Heart right ventricle (tissue), 16 donors: ENCODE measurements at regions not wholly inside any gene's neighbourhood (a gene's known extent, or its start where the extent isn't known, plus 50 kb on each side); places are given as distances from the start of the nearest gene placed in this dataset.

Experiments
- ATAC-seq, 8 donors: fragments of 200-7000 bp; cut with Tn5 transposase; one replicate each; pipeline ENCODE4 v1.9.1; 2020; ENCODE audit warnings: mild to moderate bottlenecking in 8 of 8, moderate library complexity in 8 of 8, moderate number of reproducible peaks in 1 of 8
- DNase-seq, 2 donors: peaks; one replicate each; pipeline ENCODE4 v3.0.0-alpha.2; 2020
- H3K27ac ChIP-seq, 10 donors: fragments of 200-600 bp; sonication (generic) in 2 of 10; one replicate each; pipeline versions ENCODE4 v1.5.0 to v1.8.0; 2020 to 2022; ENCODE audit warnings: mild to moderate bottlenecking in 3 of 10
- H3K27me3 ChIP-seq, 7 donors: fragments of 200-600 bp; one replicate each; pipeline ENCODE4 v1.8.0; 2021 to 2022; ENCODE audit warnings: mild to moderate bottlenecking in 2 of 7
- H3K36me3 ChIP-seq, 9 donors: fragments of 200-600 bp; sonication (generic) in 1 of 9; one replicate each; pipeline versions ENCODE4 v1.5.0 to v1.8.0; 2020 to 2022; ENCODE audit warnings: mild to moderate bottlenecking in 2 of 9
- H3K4me1 ChIP-seq, 9 donors: fragments of 200-600 bp; sonication (generic) in 1 of 9; one replicate each; pipeline versions ENCODE4 v1.5.0 to v1.8.0; 2020 to 2022; ENCODE audit warnings: mild to moderate bottlenecking in 4 of 9
- H3K4me3 ChIP-seq, 10 donors: fragments of 200-600 bp; sonication (generic) in 2 of 10; one replicate each; pipeline versions ENCODE4 v1.5.0 to v1.8.0; 2020 to 2022; ENCODE audit warnings: mild to moderate bottlenecking in 7 of 10, moderate library complexity in 2 of 10
- H3K9me3 ChIP-seq, 11 donors: fragments of 200-600 bp in 10 of 11; sonication (generic) in 2 of 11; one replicate each; pipeline versions ENCODE4 v1.5.0 to v1.8.0; 2013 to 2022; ENCODE audit warnings: mild to moderate bottlenecking in 2 of 11, control low read depth in 1 of 11, moderate library complexity in 1 of 11
- WGBS, 2 donors: extraction: QIAGEN DNeasy Blood & Tissue Kit; methylation state at CpG; one replicate each; pipeline ENCODE4 v1.1.7; 2013; ENCODE audit warnings: inconsistent platforms in 1 of 2; 5-methylcytosine and 5-hydroxymethylcytosine counted together
- intact Hi-C, 10 donors: fragments of 100-400 bp; cut with DNase I; formaldehyde crosslinking; loops; one replicate each; pipeline versions ENCODE4 v1.11.1 to v1.14.2; 2022
- TF ChIP-seq, protein P1 (sequence below), 9 donors: fragments of 200-600 bp; sonication (generic) in 2 of 9; IDR thresholded peaks; one replicate each; pipeline versions ENCODE4 v1.5.0 to v1.8.0; 2021 to 2022; ENCODE audit warnings: antibody characterized with exemption in 9 of 9, mild to moderate bottlenecking in 5 of 9, moderate library complexity in 1 of 9
- donor health status: Arrhythmogenic right ventricular cardiomyopathy.
- donor health status: ischemic (EF 13 %, LVEDD 7.1; RV severe dilation, severe dysfunction).
- donor health status: healthy with polysubstance abuse.
- donor health status: DM: no; HTN: yes; CAD: no.
- donor health status: DM: no; HTN: no; CAD: no.
- donor health status: ischemic (EF 25% LVEDD 6.9; RV normal size, moderate dysfunction).
- donor health status: ischemic (EF 25% LVEDD 5.7; RV mildly dilated, moderate dysfunction).
- donor health status: healthy.
- donor health status: DM: yes; HTN: yes; CAD: no.
- donor health status: Ischemic cardiomyopathy.
- donor health status: ischemic (EF 35%, LVEDD 5.7; RV mildly dilated, moderate dysfunction).
- donor health status: nonischemic (EF 11% LVEDD 7.7; RV severe dilation, severe dysfunction).
- donor health status: DM: yes; HTN: yes; CAD: no.
- donor health status: PGD.
- donor health status: ischemic (EF 29% LVEDD 5.4; RV normal size, mild dysfunction).
- donor health status: nonischemic (EF 23%, LVEDD 6.1; RV moderate dilation, normal function).

DNA sequence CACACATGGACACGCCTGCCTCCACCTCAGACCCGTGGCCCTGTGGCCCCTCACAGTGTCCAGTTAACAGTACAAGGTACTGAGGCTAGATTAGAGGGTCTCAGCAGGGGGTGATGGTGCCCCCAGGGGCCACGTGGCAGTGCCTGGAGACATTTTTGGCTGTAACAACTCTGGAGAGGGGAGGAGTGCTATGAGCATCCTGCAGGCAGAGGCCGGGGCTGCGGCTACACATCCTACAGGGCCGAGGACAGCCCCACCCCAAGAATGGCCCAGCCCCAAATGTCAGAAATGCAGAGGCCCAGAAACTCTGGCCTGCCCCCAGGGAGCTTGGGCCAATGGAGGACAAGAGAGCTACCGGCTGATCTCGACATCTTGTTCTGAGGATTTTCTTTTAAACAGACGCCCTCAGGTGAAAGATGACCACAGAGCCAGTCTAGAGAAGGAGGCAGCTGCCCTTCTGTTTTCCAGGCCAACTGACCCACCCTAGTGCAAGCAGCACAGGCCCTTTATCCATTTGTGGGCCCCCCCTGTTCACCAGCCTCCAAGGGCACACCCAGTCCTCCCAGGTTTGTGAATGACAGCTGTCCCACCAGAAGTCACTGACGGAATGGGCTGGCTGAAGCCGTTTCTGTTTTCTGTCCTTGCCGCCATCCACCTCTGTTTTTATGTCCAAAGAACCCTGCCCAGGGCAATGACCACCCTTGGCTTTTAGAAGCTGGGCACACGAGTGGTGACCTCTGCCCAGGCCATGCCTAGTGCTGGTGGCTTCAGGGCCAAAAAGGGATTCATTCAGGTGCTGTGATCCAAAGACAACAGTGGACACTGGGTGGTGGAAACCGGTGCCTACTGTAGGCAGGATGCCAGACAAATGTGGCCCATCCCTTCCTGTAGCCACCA, 85.2 kb upstream of the LINC01488 start:
- H3K4me1 ChIP-seq: peaks cover 0 to 8% (median 0%) of the 10 kb centered on the region in 9 donors
- H3K27me3 ChIP-seq: peaks cover 0 to 4% (median 0%) of the 10 kb centered on the region in 7 donors
- TF ChIP-seq, protein P1, sequence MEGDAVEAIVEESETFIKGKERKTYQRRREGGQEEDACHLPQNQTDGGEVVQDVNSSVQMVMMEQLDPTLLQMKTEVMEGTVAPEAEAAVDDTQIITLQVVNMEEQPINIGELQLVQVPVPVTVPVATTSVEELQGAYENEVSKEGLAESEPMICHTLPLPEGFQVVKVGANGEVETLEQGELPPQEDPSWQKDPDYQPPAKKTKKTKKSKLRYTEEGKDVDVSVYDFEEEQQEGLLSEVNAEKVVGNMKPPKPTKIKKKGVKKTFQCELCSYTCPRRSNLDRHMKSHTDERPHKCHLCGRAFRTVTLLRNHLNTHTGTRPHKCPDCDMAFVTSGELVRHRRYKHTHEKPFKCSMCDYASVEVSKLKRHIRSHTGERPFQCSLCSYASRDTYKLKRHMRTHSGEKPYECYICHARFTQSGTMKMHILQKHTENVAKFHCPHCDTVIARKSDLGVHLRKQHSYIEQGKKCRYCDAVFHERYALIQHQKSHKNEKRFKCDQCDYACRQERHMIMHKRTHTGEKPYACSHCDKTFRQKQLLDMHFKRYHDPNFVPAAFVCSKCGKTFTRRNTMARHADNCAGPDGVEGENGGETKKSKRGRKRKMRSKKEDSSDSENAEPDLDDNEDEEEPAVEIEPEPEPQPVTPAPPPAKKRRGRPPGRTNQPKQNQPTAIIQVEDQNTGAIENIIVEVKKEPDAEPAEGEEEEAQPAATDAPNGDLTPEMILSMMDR (IDR thresholded peaks at IDR 0.05): no peak
- H3K4me3 ChIP-seq: no peak overlapping the region
- intact Hi-C loops: no loop called here
- ATAC-seq (no peak), DNase-seq (no peak)
- no peak overlapping the region for H3K27ac ChIP-seq
- H3K9me3 ChIP-seq: peaks cover 0 to 6% (median 0%) of the 10 kb centered on the region in 11 donors
- WGBS, 2 donors: 84 to 89% methylated on average over 14 of the region's 14 CpGs
- H3K36me3 ChIP-seq: no peaks in the 10 kb centered on the region

DNA sequence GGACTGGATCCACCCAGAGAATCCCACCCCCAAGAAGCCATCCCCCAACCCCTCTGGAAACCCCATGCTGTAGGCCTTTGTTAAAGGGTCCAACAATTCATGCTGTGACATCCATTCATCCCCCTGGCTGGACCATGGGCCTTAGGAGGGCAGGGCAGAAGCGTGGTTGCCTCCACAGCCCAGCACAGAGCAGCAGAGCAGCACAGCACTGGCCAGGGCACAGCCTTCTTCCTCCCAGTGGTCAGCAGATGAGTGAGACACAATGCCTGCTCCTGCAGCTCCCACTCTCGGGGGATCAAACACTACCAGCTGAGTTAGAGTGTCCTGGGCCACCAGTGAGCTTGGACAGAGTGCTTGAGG, 84.5 kb upstream of the LINC01488 start:
- no peaks in the 10 kb centered on the region for H3K36me3 ChIP-seq
- H3K9me3 ChIP-seq: peaks cover 0 to 6% (median 0%) of the 10 kb centered on the region in 11 donors
- 92 to 96% methylated on average over 2 of the region's 2 CpGs for WGBS, 2 donors
- TF ChIP-seq, protein P1 (IDR thresholded peaks at IDR 0.05): no peak
- no peak overlapping the region for H3K27ac ChIP-seq
- DNase-seq (no peak), ATAC-seq (no peak)
- intact Hi-C loops: no loop called here
- no peak overlapping the region for H3K4me3 ChIP-seq
- H3K27me3 ChIP-seq: no peaks in the 10 kb centered on the region
- peaks cover 0 to 9% (median 0%) of the 10 kb centered on the region in 9 donors for H3K4me1 ChIP-seq

DNA sequence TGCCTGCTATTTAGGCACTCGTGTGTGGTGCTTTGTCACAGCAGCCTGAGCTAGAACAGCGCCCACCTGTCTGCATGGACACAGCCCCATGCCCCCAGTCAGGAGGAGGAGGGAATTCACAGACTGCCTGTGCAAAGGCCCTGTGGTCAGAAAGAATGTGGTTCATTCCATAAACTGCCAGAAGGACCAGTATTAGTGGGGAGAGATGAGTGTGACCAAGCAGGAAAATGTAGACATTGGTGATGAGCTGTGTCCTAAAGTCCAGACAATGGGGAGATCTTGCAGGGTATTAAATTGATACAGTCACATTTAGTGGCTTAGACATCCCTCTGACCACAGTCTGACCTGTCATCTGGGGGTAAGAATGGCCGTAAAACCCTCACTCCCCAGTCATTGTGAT, 83.7 kb upstream of the LINC01488 start:
- Histone ChIP-seq H3K27ac (no peak overlapping the region), H3K9me3 (peaks cover 0 to 9% (median 0%) of the 10 kb centered on the region in 11 donors), H3K4me3 (no peak overlapping the region), H3K27me3 (no peaks in the 10 kb centered on the region), H3K4me1 (peaks cover 0 to 11% (median 0%) of the 10 kb centered on the region in 9 donors), H3K36me3 (no peaks in the 10 kb centered on the region)
- intact Hi-C loops: no loop called here
- TF ChIP-seq, protein P1 (IDR thresholded peaks at IDR 0.05): no peak
- no peak for ATAC-seq
- no peak for DNase-seq
- WGBS, 2 donors: 96 to 99% methylated on average over 3 of the region's 3 CpGs

DNA sequence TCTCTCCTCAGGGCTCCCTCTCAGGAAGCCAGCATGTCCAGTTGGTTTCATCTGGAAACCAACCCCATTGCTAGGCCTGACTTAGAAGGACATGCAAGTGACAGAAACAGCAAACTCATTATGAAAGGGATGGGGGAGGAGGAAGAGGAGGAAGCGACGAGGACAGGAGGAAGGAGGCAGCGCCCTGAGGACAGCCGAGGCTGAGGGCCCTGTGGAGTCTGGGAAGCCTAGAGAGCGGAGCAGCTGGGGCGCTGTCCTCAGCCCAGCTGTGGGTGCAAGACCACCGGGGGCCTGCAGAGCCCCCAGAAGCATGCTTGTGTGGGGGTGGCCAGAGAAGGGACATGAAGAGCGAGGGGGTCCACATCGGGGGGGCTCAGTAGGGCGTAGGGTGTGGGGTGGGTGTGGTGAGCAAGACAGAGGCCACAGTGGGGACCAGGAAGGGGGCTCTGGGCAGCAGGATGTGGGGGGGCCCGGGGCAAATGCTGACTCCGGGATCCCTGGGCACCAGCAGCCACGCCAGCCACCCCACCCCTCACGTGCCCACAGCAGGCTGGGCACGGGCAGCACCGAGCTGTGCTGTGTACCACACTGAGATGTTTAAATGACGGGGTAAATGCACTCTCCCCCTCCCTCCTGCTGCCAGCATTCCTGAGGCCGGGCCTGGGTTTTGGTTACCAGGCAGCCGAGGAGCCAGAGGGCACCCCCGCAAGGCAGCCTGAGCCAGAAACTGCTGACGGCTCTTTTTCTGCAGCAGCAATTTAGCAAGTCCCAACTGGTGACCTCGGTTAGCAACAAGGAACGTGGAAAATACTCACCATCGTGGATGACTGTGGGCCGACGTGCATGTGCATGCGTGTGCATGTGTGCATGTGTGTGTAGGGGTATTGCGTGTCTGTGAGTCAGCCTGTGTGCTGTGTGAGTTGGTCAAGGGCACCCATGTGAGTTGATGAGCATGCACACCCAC, 82.7 kb upstream of the LINC01488 start:
- no peaks in the 10 kb centered on the region for H3K36me3 ChIP-seq
- peaks cover 0 to 11% (median 0%) of the 10 kb centered on the region in 9 donors for H3K4me1 ChIP-seq
- WGBS, 2 donors: 82 to 83% methylated on average over 28 of the region's 28 CpGs
- no peak for ATAC-seq
- TF ChIP-seq, protein P1 (IDR thresholded peaks at IDR 0.05): no peak
- intact Hi-C loops: no loop called here
- no peak overlapping the region for H3K4me3 ChIP-seq
- H3K9me3 ChIP-seq: peaks cover 0 to 14% (median 0%) of the 10 kb centered on the region in 11 donors
- no peak for DNase-seq
- no peaks in the 10 kb centered on the region for H3K27me3 ChIP-seq
- no peak overlapping the region for H3K27ac ChIP-seq
